ENCODE measurements at regions not wholly inside any gene's neighbourhood (a gene's known extent, or its start where the extent isn't known, plus 50 kb on each side); places are given as distances from the start of the nearest gene placed in this dataset.

DNA sequence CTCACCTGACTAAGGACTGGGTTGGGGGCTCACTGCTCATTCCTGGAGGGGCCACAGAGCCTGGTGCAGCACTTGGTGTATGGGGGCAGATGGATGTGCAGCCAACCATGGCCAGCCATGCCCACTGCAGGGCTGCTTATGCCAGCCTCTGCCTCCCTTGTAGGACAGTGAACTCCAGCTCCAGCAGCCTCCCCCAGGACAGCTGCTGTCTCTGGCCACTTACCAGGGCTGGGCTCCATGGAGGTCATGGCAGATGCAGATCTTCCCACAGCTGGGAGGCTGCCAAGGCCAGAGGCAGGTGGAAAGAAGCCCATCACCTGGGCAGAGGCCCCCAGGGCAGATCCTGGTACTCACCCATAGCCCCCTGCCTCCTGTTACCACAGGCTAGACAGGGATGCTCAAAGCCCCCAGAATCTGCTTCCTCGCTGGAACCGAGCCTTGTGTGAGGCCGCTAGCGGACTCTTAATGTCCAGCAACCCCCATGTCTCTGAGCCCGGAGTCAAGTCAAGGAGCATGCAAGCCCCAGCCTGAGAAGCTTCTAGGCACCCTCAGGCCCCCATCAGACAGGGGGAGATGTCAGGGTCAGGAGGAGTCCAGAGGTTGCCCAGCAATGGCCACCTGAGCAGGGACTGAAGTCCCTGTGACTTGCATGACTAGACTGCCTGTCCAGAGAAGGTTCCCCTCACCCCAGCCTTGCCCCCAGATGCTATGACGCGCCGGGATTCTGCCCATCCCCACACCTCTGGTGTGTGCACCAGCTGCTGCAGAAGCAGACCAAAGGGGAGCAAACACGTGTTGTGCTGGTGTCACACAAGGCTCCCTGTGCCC is 123.6 kb downstream of the TWIST2 start:
- no peak for TF ChIP-seq POLR2A (IDR thresholded peaks at IDR 0.05)
- TF ChIP-seq, protein P1, sequence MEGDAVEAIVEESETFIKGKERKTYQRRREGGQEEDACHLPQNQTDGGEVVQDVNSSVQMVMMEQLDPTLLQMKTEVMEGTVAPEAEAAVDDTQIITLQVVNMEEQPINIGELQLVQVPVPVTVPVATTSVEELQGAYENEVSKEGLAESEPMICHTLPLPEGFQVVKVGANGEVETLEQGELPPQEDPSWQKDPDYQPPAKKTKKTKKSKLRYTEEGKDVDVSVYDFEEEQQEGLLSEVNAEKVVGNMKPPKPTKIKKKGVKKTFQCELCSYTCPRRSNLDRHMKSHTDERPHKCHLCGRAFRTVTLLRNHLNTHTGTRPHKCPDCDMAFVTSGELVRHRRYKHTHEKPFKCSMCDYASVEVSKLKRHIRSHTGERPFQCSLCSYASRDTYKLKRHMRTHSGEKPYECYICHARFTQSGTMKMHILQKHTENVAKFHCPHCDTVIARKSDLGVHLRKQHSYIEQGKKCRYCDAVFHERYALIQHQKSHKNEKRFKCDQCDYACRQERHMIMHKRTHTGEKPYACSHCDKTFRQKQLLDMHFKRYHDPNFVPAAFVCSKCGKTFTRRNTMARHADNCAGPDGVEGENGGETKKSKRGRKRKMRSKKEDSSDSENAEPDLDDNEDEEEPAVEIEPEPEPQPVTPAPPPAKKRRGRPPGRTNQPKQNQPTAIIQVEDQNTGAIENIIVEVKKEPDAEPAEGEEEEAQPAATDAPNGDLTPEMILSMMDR (IDR thresholded peaks at IDR 0.05), result no peak

All from testis (tissue), 2 donors.